ENCODE measurements at regions not wholly inside any gene's neighbourhood (a gene's known extent, or its start where the extent isn't known, plus 50 kb on each side); places are given as distances from the start of the nearest gene placed in this dataset.

GRCh38 chr12:46580445-46580844 is 207.9 kb upstream of the SLC38A2 start:
- no peak for ATAC-seq (ENCODE audit: low read depth)
- H3K4me3 ChIP-seq (ENCODE audit: severe bottlenecking), result no peak overlapping the region

GRCh38 chr12:46579474-46579873 is 206.9 kb upstream of the SLC38A2 start:
- no peak overlapping the region for H3K4me3 ChIP-seq (ENCODE audit: severe bottlenecking)
- TF ChIP-seq CTCF (IDR thresholded peaks at IDR 0.05; ENCODE audit: poor library complexity, severe bottlenecking), result no peak
- ATAC-seq (ENCODE audit: low read depth) (no peak), DNase-seq (ENCODE audit: low spot score) (no peak)
- H3K27ac ChIP-seq (ENCODE audit: poor library complexity, severe bottlenecking), result no peak overlapping the region
- H3K4me1 ChIP-seq (ENCODE audit: insufficient read depth, poor library complexity, severe bottlenecking), result peaks cover 6% of the 10 kb centered on the region
- no peaks in the 10 kb centered on the region for H3K36me3 ChIP-seq (ENCODE audit: low read depth)
- no peaks in the 10 kb centered on the region for H3K27me3 ChIP-seq (ENCODE audit: insufficient read depth, poor library complexity, severe bottlenecking)
- H3K9me3 ChIP-seq (ENCODE audit: severe bottlenecking), result no peaks in the 10 kb centered on the region

More at GRCh38 chr12:46580445-46580844, 207.9 kb upstream of the SLC38A2 start:
- no peak for DNase-seq (ENCODE audit: low spot score)
- Histone ChIP-seq H3K4me1 (ENCODE audit: insufficient read depth, poor library complexity, severe bottlenecking) (peaks cover 6% of the 10 kb centered on the region), H3K27ac (ENCODE audit: poor library complexity, severe bottlenecking) (no peak overlapping the region), H3K9me3 (ENCODE audit: severe bottlenecking) (peaks cover 2% of the 10 kb centered on the region), H3K36me3 (ENCODE audit: low read depth) (no peaks in the 10 kb centered on the region), H3K27me3 (ENCODE audit: insufficient read depth, poor library complexity, severe bottlenecking) (no peaks in the 10 kb centered on the region)
- no peak for TF ChIP-seq CTCF (IDR thresholded peaks at IDR 0.05; ENCODE audit: poor library complexity, severe bottlenecking)

GRCh38 chr12:46578190-46578982 is 205.8 kb upstream of the SLC38A2 start:
- Histone ChIP-seq H3K27me3 (ENCODE audit: insufficient read depth, poor library complexity, severe bottlenecking) (no peaks in the 10 kb centered on the region), H3K36me3 (ENCODE audit: low read depth) (no peaks in the 10 kb centered on the region), H3K4me1 (ENCODE audit: insufficient read depth, poor library complexity, severe bottlenecking) (peaks cover 6% of the 10 kb centered on the region), H3K9me3 (ENCODE audit: severe bottlenecking) (no peaks in the 10 kb centered on the region), H3K27ac (ENCODE audit: poor library complexity, severe bottlenecking) (no peak overlapping the region), H3K4me3 (ENCODE audit: severe bottlenecking) (no peak overlapping the region)
- DNase-seq (ENCODE audit: low spot score) (no peak), ATAC-seq (ENCODE audit: low read depth) (no peak)
- TF ChIP-seq CTCF (IDR thresholded peaks at IDR 0.05; ENCODE audit: poor library complexity, severe bottlenecking), result no peak

- Histone ChIP-seq H3K4me3 (ENCODE audit: severe bottlenecking) (no peak overlapping the region), H3K9me3 (ENCODE audit: severe bottlenecking) (no peaks in the 10 kb centered on the region), H3K36me3 (ENCODE audit: low read depth) (no peaks in the 10 kb centered on the region), H3K27ac (ENCODE audit: poor library complexity, severe bottlenecking) (no peak overlapping the region), H3K4me1 (ENCODE audit: insufficient read depth, poor library complexity, severe bottlenecking) (peaks cover 6% of the 10 kb centered on the region), H3K27me3 (ENCODE audit: insufficient read depth, poor library complexity, severe bottlenecking) (no peaks in the 10 kb centered on the region)
- no peak for TF ChIP-seq CTCF (IDR thresholded peaks at IDR 0.05; ENCODE audit: poor library complexity, severe bottlenecking)
- ATAC-seq (ENCODE audit: low read depth) (no peak), DNase-seq (ENCODE audit: low spot score) (no peak)
Measured at GRCh38 chr12:46577063-46577776, 204.6 kb upstream of the SLC38A2 start.

Data from RWPE2 (cell line).